ENCODE measurements at regions not wholly inside any gene's neighbourhood (a gene's known extent, or its start where the extent isn't known, plus 50 kb on each side); places are given as distances from the start of the nearest gene placed in this dataset.

DNA sequence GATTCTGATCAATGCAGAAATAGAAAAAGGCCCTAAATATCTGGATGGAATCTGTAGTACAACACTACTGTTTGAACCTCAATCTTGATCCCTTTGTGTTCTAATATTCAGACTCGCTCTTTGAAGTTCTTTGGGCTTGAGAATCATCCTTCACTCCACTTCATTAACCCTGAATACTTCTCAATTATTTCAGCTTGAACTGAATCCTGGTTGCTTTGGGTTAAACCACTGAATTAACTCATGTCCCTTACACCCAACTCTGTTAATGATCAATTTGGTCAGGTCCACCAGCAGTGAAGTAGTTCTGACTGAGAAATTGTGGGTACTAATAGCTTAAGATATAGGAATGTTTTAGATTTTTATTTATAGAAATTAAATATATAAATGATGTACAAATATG lies 1707.2 kb upstream of the ACO1 start:
- TF ChIP-seq, protein P1, sequence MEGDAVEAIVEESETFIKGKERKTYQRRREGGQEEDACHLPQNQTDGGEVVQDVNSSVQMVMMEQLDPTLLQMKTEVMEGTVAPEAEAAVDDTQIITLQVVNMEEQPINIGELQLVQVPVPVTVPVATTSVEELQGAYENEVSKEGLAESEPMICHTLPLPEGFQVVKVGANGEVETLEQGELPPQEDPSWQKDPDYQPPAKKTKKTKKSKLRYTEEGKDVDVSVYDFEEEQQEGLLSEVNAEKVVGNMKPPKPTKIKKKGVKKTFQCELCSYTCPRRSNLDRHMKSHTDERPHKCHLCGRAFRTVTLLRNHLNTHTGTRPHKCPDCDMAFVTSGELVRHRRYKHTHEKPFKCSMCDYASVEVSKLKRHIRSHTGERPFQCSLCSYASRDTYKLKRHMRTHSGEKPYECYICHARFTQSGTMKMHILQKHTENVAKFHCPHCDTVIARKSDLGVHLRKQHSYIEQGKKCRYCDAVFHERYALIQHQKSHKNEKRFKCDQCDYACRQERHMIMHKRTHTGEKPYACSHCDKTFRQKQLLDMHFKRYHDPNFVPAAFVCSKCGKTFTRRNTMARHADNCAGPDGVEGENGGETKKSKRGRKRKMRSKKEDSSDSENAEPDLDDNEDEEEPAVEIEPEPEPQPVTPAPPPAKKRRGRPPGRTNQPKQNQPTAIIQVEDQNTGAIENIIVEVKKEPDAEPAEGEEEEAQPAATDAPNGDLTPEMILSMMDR (IDR thresholded peaks at IDR 0.05; ENCODE audit: insufficient read depth in 1 of 2, low read depth in 1 of 2, low read length in 1 of 2, severe bottlenecking in 1 of 2, unreplicated experiment in 1 of 2): no peak
- Mint-ChIP-seq H3K4me1 (ENCODE audit: low read depth, unreplicated experiment) (no peaks in the 10 kb centered on the region), H3K9me3 (ENCODE audit: unreplicated experiment) (no peaks in the 10 kb centered on the region), H3K27me3 (ENCODE audit: insufficient read depth, unreplicated experiment) (no peaks in the 10 kb centered on the region), H3K4me3 (ENCODE audit: unreplicated experiment) (no peak overlapping the region), H3K36me3 (ENCODE audit: insufficient read depth, unreplicated experiment) (no peaks in the 10 kb centered on the region), H3K27ac (ENCODE audit: unreplicated experiment) (no peak overlapping the region)
- ChIA-PET POLR2A (no interaction called here), CTCF (no interaction called here)
- Histone ChIP-seq H3K4me1 (no peaks in the 10 kb centered on the region), H3K4me3 (ENCODE audit: low read depth, low read length) (no peak overlapping the region), H3K27me3 (replicated peaks; ENCODE audit: control insufficient read depth, insufficient read depth, low read length) (no peaks in the 10 kb centered on the region), H3K9me3 (no peaks in the 10 kb centered on the region), H3K36me3 (ENCODE audit: control insufficient read depth, insufficient read depth, low read length) (no peaks in the 10 kb centered on the region)
- DNase-seq: no peak
- intact Hi-C loops (cut with micrococcal nuclease; ENCODE audit: unreplicated experiment): no loop called here
- BruUV-seq (replicated peaks): no TSS peak

DNA sequence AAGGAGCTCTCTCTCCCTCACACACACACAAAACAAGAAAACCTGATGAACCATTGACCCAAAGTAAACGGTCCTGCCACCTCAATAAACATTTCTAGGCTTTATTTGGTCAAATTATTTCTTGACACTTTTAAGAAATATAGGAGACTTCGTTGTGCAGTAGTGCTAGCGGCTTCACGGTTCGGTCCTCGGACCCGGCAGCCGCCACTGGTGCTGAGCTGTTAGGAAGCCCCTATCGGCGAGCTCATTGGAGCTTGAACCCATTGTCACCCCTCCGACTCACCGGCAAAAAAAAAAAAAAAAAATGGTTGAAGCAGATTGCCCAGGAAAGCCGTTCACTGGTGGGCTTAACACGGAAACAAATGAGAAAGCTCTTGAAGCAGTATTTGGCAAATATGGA lies 1695.6 kb upstream of the ACO1 start:
- POLR2A ChIA-PET: no interaction called here
- CTCF ChIA-PET: no interaction called here
- H3K27ac Mint-ChIP-seq (ENCODE audit: unreplicated experiment): no peak overlapping the region

DNA sequence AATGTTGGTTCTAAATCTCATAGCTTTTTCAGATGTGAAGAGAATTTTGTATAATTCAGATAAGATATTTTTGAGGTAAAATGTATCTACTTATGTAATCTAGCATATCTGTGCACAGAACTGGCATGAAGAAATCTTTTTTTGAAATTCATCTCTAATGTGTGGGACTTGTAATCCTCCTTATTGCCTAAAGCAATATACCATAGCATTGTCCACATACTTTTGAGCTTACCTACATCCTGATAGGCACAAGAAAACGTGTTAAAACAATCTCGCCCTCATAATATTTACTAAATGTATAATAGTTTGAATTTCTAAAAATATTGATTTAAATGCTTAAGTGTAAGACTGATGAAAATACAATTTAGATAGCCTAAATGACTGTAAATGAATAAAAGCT lies 1686.5 kb upstream of the ACO1 start:
- Mint-ChIP-seq H3K27me3 (ENCODE audit: insufficient read depth, unreplicated experiment) (no peaks in the 10 kb centered on the region), H3K27ac (ENCODE audit: unreplicated experiment) (no peak overlapping the region), H3K36me3 (ENCODE audit: insufficient read depth, unreplicated experiment) (no peaks in the 10 kb centered on the region), H3K4me1 (ENCODE audit: low read depth, unreplicated experiment) (no peaks in the 10 kb centered on the region), H3K9me3 (ENCODE audit: unreplicated experiment) (no peaks in the 10 kb centered on the region), H3K4me3 (ENCODE audit: unreplicated experiment) (no peak overlapping the region)
- CTCF ChIA-PET: no interaction called here
- no peak overlapping the region for H3K4me3 ChIP-seq (ENCODE audit: low read depth, low read length)
- POLR2A ChIA-PET: no interaction called here
- no peaks in the 10 kb centered on the region for H3K27me3 ChIP-seq (replicated peaks; ENCODE audit: control insufficient read depth, insufficient read depth, low read length)
- no TSS peak for BruUV-seq (replicated peaks)
- no peaks in the 10 kb centered on the region for H3K9me3 ChIP-seq
- intact Hi-C loops (cut with micrococcal nuclease; ENCODE audit: unreplicated experiment): no loop called here
- no peak for DNase-seq
- no peaks in the 10 kb centered on the region for H3K4me1 ChIP-seq
- no peaks in the 10 kb centered on the region for H3K36me3 ChIP-seq (ENCODE audit: control insufficient read depth, insufficient read depth, low read length)
- TF ChIP-seq, protein P1 (IDR thresholded peaks at IDR 0.05; ENCODE audit: insufficient read depth in 1 of 2, low read depth in 1 of 2, low read length in 1 of 2, severe bottlenecking in 1 of 2, unreplicated experiment in 1 of 2): no peak

More for the DNA sequence above, 1695.6 kb upstream of the ACO1 start:
- Histone ChIP-seq H3K9me3 (no peaks in the 10 kb centered on the region), H3K4me1 (no peaks in the 10 kb centered on the region), H3K4me3 (ENCODE audit: low read depth, low read length) (no peak overlapping the region), H3K36me3 (ENCODE audit: control insufficient read depth, insufficient read depth, low read length) (no peaks in the 10 kb centered on the region), H3K27me3 (replicated peaks; ENCODE audit: control insufficient read depth, insufficient read depth, low read length) (no peaks in the 10 kb centered on the region)
- BruUV-seq (replicated peaks): no TSS peak
- Mint-ChIP-seq H3K36me3 (ENCODE audit: insufficient read depth, unreplicated experiment) (no peaks in the 10 kb centered on the region), H3K4me3 (ENCODE audit: unreplicated experiment) (no peak overlapping the region), H3K4me1 (ENCODE audit: low read depth, unreplicated experiment) (no peaks in the 10 kb centered on the region), H3K27me3 (ENCODE audit: insufficient read depth, unreplicated experiment) (no peaks in the 10 kb centered on the region), H3K9me3 (ENCODE audit: unreplicated experiment) (peaks cover 7% of the 10 kb centered on the region)
- TF ChIP-seq, protein P1 (IDR thresholded peaks at IDR 0.05; ENCODE audit: insufficient read depth in 1 of 2, low read depth in 1 of 2, low read length in 1 of 2, severe bottlenecking in 1 of 2, unreplicated experiment in 1 of 2): no peak
- intact Hi-C loops (cut with micrococcal nuclease; ENCODE audit: unreplicated experiment): no loop called here
- DNase-seq: no peak
